ENCODE measurements at regions not wholly inside any gene's neighbourhood (a gene's known extent, or its start where the extent isn't known, plus 50 kb on each side); places are given as distances from the start of the nearest gene placed in this dataset.

DNA sequence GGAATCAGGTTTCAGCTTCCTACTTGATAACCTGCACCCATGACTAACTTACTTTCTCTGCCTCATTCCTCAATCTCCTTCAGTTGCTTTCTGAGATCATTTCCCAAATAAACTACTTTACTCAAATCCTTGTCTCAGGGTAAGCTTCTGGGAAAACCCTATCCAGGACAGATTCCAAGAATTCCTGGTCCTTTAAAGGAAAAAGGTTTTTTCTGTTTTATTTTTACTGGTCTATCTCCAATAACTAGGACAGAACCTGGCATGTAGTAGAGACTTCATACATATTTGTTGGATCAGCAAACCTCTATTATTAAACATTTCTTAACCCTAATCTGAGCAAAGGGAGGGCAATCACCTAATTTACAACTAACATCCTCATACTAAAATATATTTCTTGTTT, 910.5 kb upstream of the CHORDC1 start:
- TF ChIP-seq SMC3 (IDR thresholded peaks at IDR 0.05; ENCODE audit: low read depth, low read length) (no peak), TCF12 (IDR thresholded peaks at IDR 0.05) (no peak), CHD2 (IDR thresholded peaks at IDR 0.05; ENCODE audit: low read length, partially characterized antibody) (no peak), RAD21 (IDR thresholded peaks at IDR 0.05; ENCODE audit: low read length) (no peak), TEAD4 (IDR thresholded peaks at IDR 0.05; ENCODE audit: borderline replicate concordance, insufficient read depth) (no peak), POLR2AphosphoS5 (IDR thresholded peaks at IDR 0.05; ENCODE audit: low read depth, low read length) (no peak)
- TF ChIP-seq, protein P1, sequence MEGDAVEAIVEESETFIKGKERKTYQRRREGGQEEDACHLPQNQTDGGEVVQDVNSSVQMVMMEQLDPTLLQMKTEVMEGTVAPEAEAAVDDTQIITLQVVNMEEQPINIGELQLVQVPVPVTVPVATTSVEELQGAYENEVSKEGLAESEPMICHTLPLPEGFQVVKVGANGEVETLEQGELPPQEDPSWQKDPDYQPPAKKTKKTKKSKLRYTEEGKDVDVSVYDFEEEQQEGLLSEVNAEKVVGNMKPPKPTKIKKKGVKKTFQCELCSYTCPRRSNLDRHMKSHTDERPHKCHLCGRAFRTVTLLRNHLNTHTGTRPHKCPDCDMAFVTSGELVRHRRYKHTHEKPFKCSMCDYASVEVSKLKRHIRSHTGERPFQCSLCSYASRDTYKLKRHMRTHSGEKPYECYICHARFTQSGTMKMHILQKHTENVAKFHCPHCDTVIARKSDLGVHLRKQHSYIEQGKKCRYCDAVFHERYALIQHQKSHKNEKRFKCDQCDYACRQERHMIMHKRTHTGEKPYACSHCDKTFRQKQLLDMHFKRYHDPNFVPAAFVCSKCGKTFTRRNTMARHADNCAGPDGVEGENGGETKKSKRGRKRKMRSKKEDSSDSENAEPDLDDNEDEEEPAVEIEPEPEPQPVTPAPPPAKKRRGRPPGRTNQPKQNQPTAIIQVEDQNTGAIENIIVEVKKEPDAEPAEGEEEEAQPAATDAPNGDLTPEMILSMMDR (IDR thresholded peaks at IDR 0.05): no peak
- TF ChIP-seq, protein P2, sequence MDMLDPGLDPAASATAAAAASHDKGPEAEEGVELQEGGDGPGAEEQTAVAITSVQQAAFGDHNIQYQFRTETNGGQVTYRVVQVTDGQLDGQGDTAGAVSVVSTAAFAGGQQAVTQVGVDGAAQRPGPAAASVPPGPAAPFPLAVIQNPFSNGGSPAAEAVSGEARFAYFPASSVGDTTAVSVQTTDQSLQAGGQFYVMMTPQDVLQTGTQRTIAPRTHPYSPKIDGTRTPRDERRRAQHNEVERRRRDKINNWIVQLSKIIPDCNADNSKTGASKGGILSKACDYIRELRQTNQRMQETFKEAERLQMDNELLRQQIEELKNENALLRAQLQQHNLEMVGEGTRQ (IDR thresholded peaks at IDR 0.05; ENCODE audit: borderline replicate concordance, low read depth, low read length): no peak
- TF ChIP-seq, protein P3, sequence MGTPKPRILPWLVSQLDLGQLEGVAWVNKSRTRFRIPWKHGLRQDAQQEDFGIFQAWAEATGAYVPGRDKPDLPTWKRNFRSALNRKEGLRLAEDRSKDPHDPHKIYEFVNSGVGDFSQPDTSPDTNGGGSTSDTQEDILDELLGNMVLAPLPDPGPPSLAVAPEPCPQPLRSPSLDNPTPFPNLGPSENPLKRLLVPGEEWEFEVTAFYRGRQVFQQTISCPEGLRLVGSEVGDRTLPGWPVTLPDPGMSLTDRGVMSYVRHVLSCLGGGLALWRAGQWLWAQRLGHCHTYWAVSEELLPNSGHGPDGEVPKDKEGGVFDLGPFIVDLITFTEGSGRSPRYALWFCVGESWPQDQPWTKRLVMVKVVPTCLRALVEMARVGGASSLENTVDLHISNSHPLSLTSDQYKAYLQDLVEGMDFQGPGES (IDR thresholded peaks at IDR 0.05; ENCODE audit: low read depth, low read length): no peak

All from SK-N-SH (cell line).